Left forelimb (tissue), 1 donor: ENCODE measurements at regions not wholly inside any gene's neighbourhood (a gene's known extent, or its start where the extent isn't known, plus 50 kb on each side); places are given as distances from the start of the nearest gene placed in this dataset.
"Not testable (repeated sequence)": the region's sequence is repeated elsewhere in the genome, so short reads cannot be mapped to it uniquely, and the experiment has no call there.

Experiments
- DNase-seq: peaks from one replicate; pipeline ENCODE4 v3.0.0-alpha.2; 2018; ENCODE audit warnings: low spot score

DNA sequence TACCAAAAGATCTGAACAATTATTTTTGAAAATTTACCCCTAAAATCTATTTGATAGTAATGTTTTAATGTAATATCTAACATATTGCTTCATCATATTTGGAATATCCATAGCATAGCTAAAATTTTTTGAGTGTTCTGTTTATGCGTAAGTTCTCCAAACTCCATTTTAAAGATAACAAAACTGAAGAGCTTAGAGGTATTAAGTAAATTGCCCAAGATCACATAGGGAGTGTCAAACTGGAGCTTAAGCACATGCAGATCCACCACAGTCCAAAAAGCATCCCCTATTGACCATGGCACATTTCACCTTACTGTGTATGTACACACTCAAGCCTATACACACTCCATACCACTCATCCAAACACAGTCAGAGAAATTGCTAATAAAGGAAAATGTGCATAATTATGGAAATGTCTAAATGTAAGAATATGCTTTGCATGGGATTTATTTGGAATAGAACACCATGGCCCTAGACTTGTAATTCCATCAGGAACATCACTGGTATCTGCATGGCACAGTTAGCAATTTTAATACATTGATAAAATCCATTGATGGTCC, 85.2 kb upstream of the TGFBR2 start:
- DNase-seq, result no peak

GRCh38 chr3:30522476-30522875, 83.9 kb upstream of the TGFBR2 start:
- no peak for DNase-seq

GRCh38 chr3:30523366-30523765, 83.0 kb upstream of the TGFBR2 start:
- no peak for DNase-seq

GRCh38 chr3:30524357-30525040, 81.9 kb upstream of the TGFBR2 start:
- DNase-seq, result no peak

DNA sequence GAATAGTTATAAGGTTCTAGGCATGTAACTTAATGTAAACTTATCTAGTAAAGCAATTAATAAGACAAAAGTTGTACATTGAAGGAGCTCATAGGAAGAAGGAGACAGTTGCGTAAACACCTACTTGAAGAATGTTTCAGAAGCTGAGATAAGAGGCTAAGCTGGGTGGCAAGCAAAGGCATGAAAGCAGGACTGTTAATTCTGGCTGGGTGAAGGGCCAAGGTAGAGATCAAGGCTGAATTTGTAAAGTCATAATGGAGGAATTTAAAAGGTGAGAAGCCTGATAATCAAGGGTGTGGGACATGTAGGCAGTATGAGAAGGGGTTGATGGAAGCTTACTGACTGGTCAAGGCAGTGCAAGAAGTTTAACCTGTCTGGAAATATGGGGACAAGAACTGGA, 80.4 kb upstream of the TGFBR2 start:
- DNase-seq, result no peak

DNA sequence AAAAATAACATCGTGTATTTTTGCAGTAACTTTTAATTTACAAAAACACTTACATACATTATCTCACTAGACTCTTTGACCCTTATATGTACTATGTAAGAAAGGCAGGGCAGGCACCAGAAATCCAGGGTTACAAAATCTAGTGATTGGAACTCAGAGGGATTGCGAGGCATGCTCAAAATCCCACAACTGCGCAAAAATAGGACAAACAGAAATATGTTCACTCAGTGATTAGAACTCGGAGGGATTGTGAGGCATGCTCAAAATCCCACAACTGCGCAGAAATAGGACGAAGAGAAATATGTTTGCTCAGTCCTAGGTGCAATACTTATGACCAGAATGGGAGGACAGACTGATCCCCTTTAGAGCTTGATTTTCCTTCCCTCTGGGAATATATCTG, 79.2 kb upstream of the TGFBR2 start:
- DNase-seq, result no peak

- no peak for DNase-seq
Observed at GRCh38 chr3:30527720-30528119, 78.7 kb upstream of the TGFBR2 start.

DNA sequence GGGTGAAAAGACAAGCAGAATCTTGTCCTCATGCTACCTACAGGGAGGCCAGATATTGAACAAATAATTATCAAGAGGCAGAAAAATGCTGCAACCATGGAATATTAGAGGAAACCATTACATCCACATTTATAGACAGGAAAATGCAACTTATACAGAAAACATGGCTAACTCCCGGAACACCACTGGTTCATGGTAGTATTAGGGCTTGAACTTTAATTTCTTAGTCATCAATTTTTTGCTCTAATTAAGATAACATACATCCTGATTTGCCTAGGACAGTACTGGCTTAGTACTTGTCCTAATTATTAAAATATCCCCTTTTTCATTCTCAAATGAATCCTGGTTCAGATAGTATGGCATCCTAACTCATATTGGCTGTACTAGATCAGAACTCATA, 76.3 kb upstream of the TGFBR2 start:
- DNase-seq, result no peak

GRCh38 chr3:30531017-30531570, 75.3 kb upstream of the TGFBR2 start:
- no peak for DNase-seq

DNA sequence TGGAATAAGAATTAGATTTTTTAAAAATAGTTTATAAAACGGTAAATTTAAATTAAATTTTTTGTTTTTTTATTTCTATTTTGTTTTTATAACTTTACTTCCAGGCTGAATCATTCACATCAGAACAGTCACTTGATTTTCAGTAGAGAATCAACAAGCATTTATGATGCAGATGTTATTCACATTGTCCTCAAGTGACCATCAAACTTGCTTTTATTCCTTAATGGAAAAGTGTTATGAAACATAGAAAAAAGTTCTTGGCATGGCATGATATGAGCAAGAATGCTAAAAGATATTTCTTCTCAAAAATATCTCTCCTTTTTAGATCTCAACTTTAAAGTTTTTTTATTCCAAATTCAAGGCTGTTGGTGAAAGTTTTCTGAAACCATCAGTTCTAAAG, 70.9 kb upstream of the TGFBR2 start:
- DNase-seq, result no peak

DNA sequence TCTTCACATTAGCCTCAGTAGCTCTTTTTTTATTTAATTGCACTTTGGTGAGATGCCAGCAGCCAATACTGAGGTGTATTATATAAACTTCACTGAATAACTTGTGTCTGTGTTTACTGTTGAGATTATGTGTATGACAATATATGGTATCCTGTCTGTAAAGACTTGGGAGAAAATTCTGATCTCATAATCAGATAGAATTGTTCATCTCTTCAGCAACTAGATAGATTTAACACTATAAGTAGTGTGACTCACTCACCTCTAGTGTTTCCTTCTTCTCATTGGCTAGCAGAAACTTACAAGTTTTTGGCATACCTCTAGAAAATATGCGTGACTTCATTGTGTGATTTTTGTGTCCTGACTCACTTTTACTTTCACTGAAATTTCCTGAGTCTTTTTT, 67.6 kb upstream of the TGFBR2 start:
- no peak for DNase-seq

DNA sequence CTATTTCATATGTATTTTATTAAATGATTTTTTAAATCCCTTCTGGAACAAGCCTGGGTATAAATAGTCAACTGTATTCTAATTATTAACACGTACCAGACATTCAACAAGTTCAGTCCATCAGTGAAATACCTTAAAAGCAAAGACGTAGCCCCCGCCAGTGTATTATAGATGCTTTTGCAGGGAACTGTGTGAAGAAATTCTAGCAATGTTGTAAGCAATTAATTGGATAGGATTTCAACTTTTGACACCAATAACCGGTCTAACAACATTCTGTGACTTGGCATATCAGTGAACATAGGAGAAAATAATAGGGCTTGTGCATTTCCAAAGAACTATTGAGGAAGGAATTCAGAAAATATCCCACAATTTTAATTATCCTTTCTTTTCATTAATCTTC, 67.2 kb upstream of the TGFBR2 start:
- DNase-seq, result no peak

GRCh38 chr3:30539772-30540171, 66.6 kb upstream of the TGFBR2 start:
- DNase-seq, result no peak

DNA sequence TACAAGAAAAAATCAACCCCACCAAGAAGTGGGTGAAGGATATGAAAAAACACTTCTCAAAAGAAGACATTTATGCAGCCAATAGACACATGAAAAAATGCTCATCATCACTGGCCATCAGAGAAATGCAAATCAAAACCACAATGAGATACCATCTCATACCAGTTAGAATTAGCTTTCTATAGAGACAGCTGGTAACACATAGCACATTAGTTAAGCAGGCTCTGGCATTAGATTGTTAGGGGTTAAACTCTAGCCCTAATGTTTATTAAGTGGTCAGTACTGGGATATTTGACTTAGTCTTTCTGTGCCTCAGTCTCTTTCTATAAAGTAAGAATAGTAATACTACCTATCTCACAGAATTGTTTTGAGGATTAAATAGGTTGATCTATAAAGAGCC, 65.2 kb upstream of the TGFBR2 start:
- not testable (repeated sequence) for DNase-seq

GRCh38 chr3:30542897-30543296, 63.5 kb upstream of the TGFBR2 start:
- no peak for DNase-seq

DNA sequence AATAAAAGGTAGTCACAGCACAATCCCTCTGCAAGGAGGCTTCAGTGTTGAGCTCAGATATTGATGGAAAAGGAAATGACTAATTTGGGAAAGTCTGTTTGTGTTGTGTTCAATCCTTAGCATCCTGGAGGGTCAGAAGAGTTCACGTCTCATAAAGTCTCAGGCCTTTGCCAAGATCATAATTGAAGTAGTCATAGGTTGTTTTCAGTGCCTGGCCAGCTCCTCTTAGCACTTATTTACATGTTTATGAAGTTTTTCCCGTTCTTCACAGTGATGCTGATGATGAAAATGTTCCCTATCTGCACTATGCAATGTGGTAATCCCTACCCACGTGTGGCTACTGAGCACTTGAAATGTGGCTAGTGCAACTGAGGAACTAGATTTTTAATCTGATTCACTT, 61.6 kb upstream of the TGFBR2 start:
- no peak for DNase-seq

- no peak for DNase-seq
Observed at GRCh38 chr3:30546934-30547333, 59.5 kb upstream of the TGFBR2 start.

DNA sequence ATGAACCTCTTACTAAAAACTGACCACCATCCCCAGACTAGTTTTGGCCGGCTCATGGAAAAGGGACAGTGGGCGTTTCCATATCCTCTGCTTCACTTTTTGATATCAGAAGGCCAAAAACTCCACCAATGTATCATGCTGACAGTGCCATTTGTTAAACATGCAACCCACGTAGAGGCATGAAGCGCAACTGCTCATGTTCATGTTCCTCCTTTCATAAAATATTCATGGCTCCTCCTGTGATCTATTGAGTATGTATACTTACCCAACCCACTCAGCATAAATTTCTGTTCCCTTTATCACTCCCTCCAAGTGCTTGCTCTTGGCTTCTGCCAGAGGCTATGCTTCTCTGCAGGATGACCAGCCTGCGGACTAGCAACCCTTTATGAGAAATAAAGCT, 58.7 kb upstream of the TGFBR2 start:
- no peak for DNase-seq

DNA sequence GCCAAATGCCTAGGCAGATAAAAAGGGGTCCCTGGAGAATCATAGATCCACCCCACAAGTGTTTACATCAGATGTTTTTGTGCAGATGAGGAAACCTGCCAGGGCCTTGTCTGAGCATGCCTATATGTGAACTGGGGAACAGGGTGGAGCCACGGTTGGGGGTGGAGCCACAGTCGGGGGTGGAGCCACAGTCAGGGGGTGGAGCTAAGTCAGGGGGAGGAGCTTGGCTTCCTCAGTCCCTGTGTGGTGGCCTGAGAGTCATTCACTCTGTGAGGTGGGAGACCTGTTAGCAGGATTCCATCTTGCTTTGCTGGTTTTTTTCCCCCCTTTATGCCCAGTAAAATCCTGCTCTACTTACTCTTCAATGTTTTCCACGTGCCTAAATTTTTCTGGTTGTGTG, 57.8 kb upstream of the TGFBR2 start:
- DNase-seq, result no peak

GRCh38 chr3:30549600-30549999, 56.8 kb upstream of the TGFBR2 start:
- DNase-seq, result no peak

DNA sequence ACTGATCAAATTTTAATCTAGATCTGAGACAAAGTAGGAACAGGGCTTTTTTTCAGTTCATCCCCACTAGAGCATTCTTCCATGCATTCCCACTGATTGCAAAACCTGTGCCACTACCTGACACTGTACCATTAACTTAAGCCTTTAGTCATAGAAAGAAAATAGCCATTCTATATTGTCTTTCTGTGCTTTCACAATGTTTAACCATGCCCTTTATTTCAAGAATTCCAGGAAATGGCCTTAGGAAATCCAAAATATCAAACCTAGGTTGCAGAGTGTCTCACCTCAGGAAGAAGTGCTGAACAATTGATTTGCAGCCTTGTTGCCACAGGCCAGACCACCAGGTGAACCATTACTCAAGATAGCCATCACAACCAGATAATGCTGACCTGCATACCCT, 56.2 kb upstream of the TGFBR2 start:
- DNase-seq, result no peak

- no peak for DNase-seq
Observed at GRCh38 chr3:30551266-30551665, 55.1 kb upstream of the TGFBR2 start.

- no peak for DNase-seq
Observed at GRCh38 chr3:30551927-30552326, 54.5 kb upstream of the TGFBR2 start.
